IMR-90 (cell line): ENCODE measurements at regions not wholly inside any gene's neighbourhood (a gene's known extent, or its start where the extent isn't known, plus 50 kb on each side); places are given as distances from the start of the nearest gene placed in this dataset.

ENCODE experiments used
- ATAC-seq: fragments of 200-7000 bp; cut with Tn5 transposase; 2 replicates; pipeline ENCODE4 v1.9.1; 2020; ENCODE audit warnings: low read depth, mild to moderate bottlenecking, moderate library complexity
- BruUV-seq: library from RNA; stranded (reverse); fragments of 400-500 nt; replicated peaks from 2 replicates; lab custom pipeline; 2021; lab: Mats Ljungman, UMichigan
- CTCF ChIA-PET: fragments of 300-600 bp; formaldehyde crosslinking; extraction: SDS; loops from one replicate; lab custom pipeline; 2021; ENCODE audit warnings: antibody characterized with exemption; lab: Yijun Ruan, JAX
- POLR2A ChIA-PET: fragments of 300-600 bp; sonication (Branson Sonifier 250); formaldehyde crosslinking; loops from one replicate; lab custom pipeline; 2022; ENCODE audit warnings: antibody characterized with exemption; ENCODE audit not compliant: unreplicated experiment; lab: Charles Lee
- DNase-seq: peaks from one replicate; pipeline ENCODE4 v3.0.0; 2013
- H2AFZ ChIP-seq: replicated peaks from 2 replicates; pipeline ENCODE3; 2013; ENCODE audit warnings: low read length, mild to moderate bottlenecking; ENCODE audit not compliant: poor library complexity
- H2AK5ac ChIP-seq: 2 replicates; pipeline ENCODE4 v1.6.1; 2013; ENCODE audit warnings: low read depth, low read length, inconsistent platforms
- H2AK9ac ChIP-seq: replicated peaks from 2 replicates; pipeline ENCODE3; 2013; ENCODE audit warnings: mild to moderate bottlenecking, low read depth, low read length, moderate library complexity; ENCODE audit not compliant: poor library complexity
- H2BK120ac ChIP-seq: 2 replicates; pipeline ENCODE4 v1.6.1; 2013; ENCODE audit warnings: low read depth, low read length, inconsistent platforms
- H2BK15ac ChIP-seq: 3 replicates; pipeline ENCODE4 v1.6.1; 2013; ENCODE audit warnings: low read depth, low read length, inconsistent platforms
- H2BK20ac ChIP-seq: 2 replicates; pipeline ENCODE4 v1.6.1; 2013; ENCODE audit warnings: low read depth, mild to moderate bottlenecking, inconsistent platforms, low read length, moderate library complexity
- H2BK5ac ChIP-seq: 2 replicates; pipeline ENCODE4 v1.6.1; 2013; ENCODE audit warnings: mild to moderate bottlenecking, low read depth, low read length, inconsistent platforms; ENCODE audit not compliant: poor library complexity, severe bottlenecking
- H3K14ac ChIP-seq: replicated peaks from 2 replicates; pipeline ENCODE4 v1.6.1; 2013; ENCODE audit warnings: low read depth, low read length, inconsistent platforms
- H3K18ac ChIP-seq: 2 replicates; pipeline ENCODE4 v1.6.1; 2013; ENCODE audit warnings: low read depth, low read length, control low read depth
- H3K23ac ChIP-seq: 2 replicates; pipeline ENCODE4 v1.6.1; 2013; ENCODE audit warnings: low read depth, low read length, inconsistent platforms
- H3K27ac ChIP-seq: 2 replicates; pipeline ENCODE4 v1.5.1; 2013; ENCODE audit warnings: mild to moderate bottlenecking, control low read depth, low read length; ENCODE audit not compliant: insufficient read depth
- H3K27me3 ChIP-seq: 2 replicates; pipeline ENCODE4 v1.6.1; 2013; ENCODE audit warnings: low read length; ENCODE audit not compliant: control insufficient read depth, insufficient read depth
- H3K36me3 ChIP-seq: 2 replicates; pipeline ENCODE4 v1.6.1; 2013; ENCODE audit warnings: low read length, mixed read lengths; ENCODE audit not compliant: control insufficient read depth, insufficient read depth
- H3K4ac ChIP-seq: 2 replicates; pipeline ENCODE4 v1.6.1; 2013; ENCODE audit warnings: low read depth, low read length, inconsistent platforms
- H3K4me1 ChIP-seq: 2 replicates; pipeline ENCODE4 v1.6.1; 2013; ENCODE audit warnings: low read length, mixed read lengths; ENCODE audit not compliant: control insufficient read depth, insufficient read depth
- H3K4me2 ChIP-seq: 2 replicates; pipeline ENCODE4 v1.6.1; 2013; ENCODE audit warnings: low read depth, mild to moderate bottlenecking, control low read depth, low read length, moderate library complexity
- H3K4me3 ChIP-seq: 2 replicates; pipeline ENCODE4 v1.5.1; 2013; ENCODE audit warnings: low read depth, mild to moderate bottlenecking, control low read depth, low read length, moderate library complexity; ENCODE audit not compliant: insufficient read depth
- H3K56ac ChIP-seq: 2 replicates; pipeline ENCODE4 v1.6.1; 2013; ENCODE audit warnings: low read length, inconsistent platforms; ENCODE audit not compliant: insufficient read depth; ENCODE audit errors: extremely low read depth
- H3K79me1 ChIP-seq, 2 experiments: 2 replicates each; pipeline ENCODE4 v1.6.1; 2013; ENCODE audit warnings: low read length in 2 of 2, inconsistent platforms in 1 of 2, low read depth in 1 of 2
- H3K9ac ChIP-seq: 2 replicates; pipeline ENCODE4 v1.6.1; 2013; ENCODE audit warnings: low read depth, low read length, control low read depth
- H3K9me1 ChIP-seq: 2 replicates; pipeline ENCODE4 v1.6.1; 2013; ENCODE audit warnings: low read length, inconsistent platforms; ENCODE audit not compliant: insufficient read depth
- H3K9me3 ChIP-seq: 2 replicates; pipeline ENCODE4 v1.6.1; 2013; ENCODE audit warnings: low read length; ENCODE audit not compliant: control insufficient read depth, insufficient read depth
- H4K20me1 ChIP-seq: 2 replicates; pipeline ENCODE4 v1.6.1; 2013; ENCODE audit warnings: low read length, inconsistent platforms; ENCODE audit not compliant: insufficient read depth
- H4K5ac ChIP-seq: 2 replicates; pipeline ENCODE4 v1.6.1; 2013; ENCODE audit warnings: mild to moderate bottlenecking, low read depth, low read length, control low read depth
- H4K8ac ChIP-seq, 2 experiments: 2 replicates each; pipeline ENCODE4 v1.6.1; 2013; ENCODE audit warnings: low read depth in 2 of 2, low read length in 2 of 2, control low read depth in 1 of 2, inconsistent platforms in 1 of 2
- H4K91ac ChIP-seq: 2 replicates; pipeline ENCODE4 v1.6.1; 2013; ENCODE audit warnings: low read depth, low read length, inconsistent platforms; ENCODE audit not compliant: insufficient read depth
- BHLHE40 ChIP-seq: fragments of 150-350 bp; IDR thresholded peaks from 2 replicates; pipeline ENCODE4 v1.6.1; 2016; ENCODE audit warnings: mild to moderate bottlenecking, low read depth, low read length
- CEBPB ChIP-seq: IDR thresholded peaks from 2 replicates; pipeline ENCODE4 v1.6.1; 2012; ENCODE audit warnings: low read depth, low read length, improper control_type of control experiment
- CHD1 ChIP-seq: IDR thresholded peaks from 2 replicates; pipeline ENCODE4 v1.6.1; 2012; ENCODE audit warnings: low read depth, low read length, improper control_type of control experiment
- CTCF ChIP-seq: conservative IDR thresholded peaks from 2 replicates; pipeline ENCODE4 v1.5.1; 2012; ENCODE audit warnings: mild to moderate bottlenecking, low read depth, low read length, improper control_type of control experiment
- ELK1 ChIP-seq: fragments of 150-350 bp; IDR thresholded peaks from 2 replicates; pipeline ENCODE4 v1.6.1; 2016; ENCODE audit warnings: low read depth, mild to moderate bottlenecking, low read length, moderate library complexity, borderline replicate concordance
- FOS ChIP-seq: fragments of 150-350 bp; IDR thresholded peaks from 2 replicates; pipeline ENCODE4 v1.6.1; 2016; ENCODE audit warnings: low read depth, low read length
- MAFK ChIP-seq: IDR thresholded peaks from 2 replicates; pipeline ENCODE4 v1.6.1; 2012; ENCODE audit warnings: low read depth, low read length, improper control_type of control experiment
- MAZ ChIP-seq: IDR thresholded peaks from 2 replicates; pipeline ENCODE4 v1.6.1; 2012; ENCODE audit warnings: low read depth, mild to moderate bottlenecking, low read length, improper control_type of control experiment, moderate library complexity, borderline replicate concordance
- MXI1 ChIP-seq: IDR thresholded peaks from 2 replicates; pipeline ENCODE4 v1.6.1; 2012; ENCODE audit warnings: low read depth, mild to moderate bottlenecking, low read length, moderate library complexity, borderline replicate concordance
- NFE2L2 ChIP-seq: fragments of 150-350 bp; IDR thresholded peaks from 2 replicates; pipeline ENCODE4 v1.6.1; 2016; ENCODE audit warnings: low read depth, mild to moderate bottlenecking, low read length
- POLR2A ChIP-seq: IDR thresholded peaks from 2 replicates; pipeline ENCODE4 v1.6.1; 2012; ENCODE audit warnings: mild to moderate bottlenecking, low read depth, low read length
- RAD21 ChIP-seq: IDR thresholded peaks from 2 replicates; pipeline ENCODE4 v1.6.1; 2012; ENCODE audit warnings: low read length, improper control_type of control experiment
- RCOR1 ChIP-seq: IDR thresholded peaks from 2 replicates; pipeline ENCODE4 v1.6.1; 2012; ENCODE audit warnings: mild to moderate bottlenecking, low read length, improper control_type of control experiment; ENCODE audit not compliant: insufficient replicate concordance
- RFX5 ChIP-seq: IDR thresholded peaks from 2 replicates; pipeline ENCODE4 v1.8.0; 2012; ENCODE audit warnings: low read depth, mild to moderate bottlenecking, low read length, moderate library complexity
- SMC3 ChIP-seq: fragments of 150-350 bp; IDR thresholded peaks from 2 replicates; pipeline ENCODE4 v1.6.1; 2016; ENCODE audit warnings: low read depth, mild to moderate bottlenecking, antibody characterized with exemption, low read length, moderate library complexity
- USF2 ChIP-seq: fragments of 150-350 bp; IDR thresholded peaks from 2 replicates; pipeline ENCODE4 v1.6.1; 2017; ENCODE audit warnings: mild to moderate bottlenecking, antibody characterized with exemption, low read length, low read depth
- WGBS, 2 experiments: methylation state at CpG; one replicate each; pipeline versions ENCODE4 v1.1.5 to v1.1.7; 2013; ENCODE audit warnings: missing lambda C conversion rate in 2 of 2; ENCODE audit not compliant: insufficient read length in 1 of 2; ENCODE audit errors: extremely low coverage in 2 of 2; 5-methylcytosine and 5-hydroxymethylcytosine counted together
- dilution Hi-C: fragments of 300-500 bp; cut with HindIII; formaldehyde crosslinking; loops from one replicate; pipeline ENCODE4 v1.14.3; 2018; ENCODE audit warnings: low sequenced_read_pairs; ENCODE audit not compliant: unreplicated experiment
- in situ Hi-C: fragments of 300-500 bp; cut with MboI; formaldehyde crosslinking; loops from 3 replicates; pipeline ENCODE4 v1.14.3; 2019; ENCODE audit warnings: low sequenced_read_pairs, inconsistent platforms, mixed read lengths
- intact Hi-C: fragments of 100-400 bp; cut with micrococcal nuclease; formaldehyde crosslinking; loops from 2 replicates; pipeline ENCODE4 v1.10.0; 2022

DNA sequence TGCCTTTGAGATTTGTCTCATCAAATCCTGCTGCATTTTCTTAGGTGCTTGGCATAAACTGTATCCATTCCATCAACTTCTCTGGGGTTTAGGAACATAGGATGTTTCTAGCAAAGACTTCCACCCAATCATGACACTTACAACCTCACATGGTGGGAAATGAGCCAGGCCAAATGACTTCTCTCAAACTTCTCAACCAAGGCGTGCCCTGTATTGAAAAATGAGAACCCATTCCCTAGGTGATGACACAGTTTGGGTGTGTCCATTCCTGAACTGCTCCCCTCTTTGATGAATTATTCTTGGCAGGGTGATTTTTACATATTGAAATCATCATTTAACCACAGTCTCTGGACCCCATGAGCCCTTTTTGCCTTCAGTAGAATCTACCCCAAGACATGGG is 161.1 kb downstream of the EN1 start:
- H3K9me1 ChIP-seq: no peaks in the 10 kb centered on the region
- BruUV-seq: no TSS peak
- H3K36me3 ChIP-seq: no peaks in the 10 kb centered on the region
- TF ChIP-seq CTCF: no peak
- no peak for TF ChIP-seq SMC3
- TF ChIP-seq POLR2A: no peak
- TF ChIP-seq RCOR1: no peak
- TF ChIP-seq RAD21: no peak
- no peak for TF ChIP-seq MAFK
- no peak for TF ChIP-seq MAZ
- TF ChIP-seq ELK1: no peak
- TF ChIP-seq NFE2L2: no peak
- no peak for TF ChIP-seq RFX5
- TF ChIP-seq CHD1: no peak
- no peak for TF ChIP-seq MXI1
- TF ChIP-seq CEBPB: no peak
- no peak for TF ChIP-seq FOS
- no peak for TF ChIP-seq BHLHE40
- no peak for TF ChIP-seq USF2
- no CpG with 5 or more reads among the region's 1 CpG for WGBS, 2 experiments
- no peak overlapping the region for H2BK20ac ChIP-seq
- no peaks in the 10 kb centered on the region for H3K9me3 ChIP-seq
- dilution Hi-C loops: no loop called here
- H2AK9ac ChIP-seq: no peak overlapping the region
- no peak for DNase-seq
- H3K4ac ChIP-seq: no peak overlapping the region
- intact Hi-C loops: no loop called here
- no peak overlapping the region for H3K56ac ChIP-seq
- ChIA-PET CTCF (no interaction called here), POLR2A (no interaction called here)
- H3K4me2 ChIP-seq: no peak overlapping the region
- no peak overlapping the region for H3K27ac ChIP-seq
- H2BK120ac ChIP-seq: no peak overlapping the region
- H4K91ac ChIP-seq: no peak overlapping the region
- no peak overlapping the region for H2BK5ac ChIP-seq
- H3K23ac ChIP-seq: no peak overlapping the region
- no peak overlapping the region for H2AFZ ChIP-seq
- no peak for ATAC-seq
- no peak overlapping the region for H3K14ac ChIP-seq
- peaks cover 2% of the 10 kb centered on the region for H3K27me3 ChIP-seq
- H3K4me1 ChIP-seq: no peaks in the 10 kb centered on the region
- no peak overlapping the region for H4K5ac ChIP-seq
- in situ Hi-C loops: no loop called here
- no peaks in the 10 kb centered on the region for H4K20me1 ChIP-seq
- no peak overlapping the region for H2AK5ac ChIP-seq
- no peak overlapping the region for H4K8ac ChIP-seq
- no peak overlapping the region for H3K4me3 ChIP-seq
- no peak overlapping the region for H3K9ac ChIP-seq
- no peak overlapping the region for H2BK15ac ChIP-seq
- H3K18ac ChIP-seq: no peak overlapping the region
- no peaks in the 10 kb centered on the region for H3K79me1 ChIP-seq
